ENCODE measurements at regions not wholly inside any gene's neighbourhood (a gene's known extent, or its start where the extent isn't known, plus 50 kb on each side); places are given as distances from the start of the nearest gene placed in this dataset.

GRCh38 chr5:165617491-165617890 lies 2112.1 kb downstream of the MAT2B start:
- Histone ChIP-seq H3K27ac (ENCODE audit: low read length, poor library complexity, severe bottlenecking) (no peak overlapping the region), H3K9me3 (ENCODE audit: control insufficient read depth, low read length) (no peaks in the 10 kb centered on the region), H3K4me2 (ENCODE audit: low read length, poor library complexity, severe bottlenecking) (no peak overlapping the region), H3K9ac (ENCODE audit: low read length) (no peak overlapping the region), H3K36me3 (ENCODE audit: control insufficient read depth in 1 of 2, insufficient read depth in 2 of 2, low read depth in 1 of 2, low read length in 2 of 2) (no peaks in the 10 kb centered on the region), H2BK12ac (ENCODE audit: low read length in 2 of 2) (no peak overlapping the region), H3K4me1 (ENCODE audit: control insufficient read depth, insufficient read depth, low read depth, low read length) (no peaks in the 10 kb centered on the region), H4K8ac (ENCODE audit: low read length) (no peak overlapping the region), H2AFZ (ENCODE audit: low read depth, low read length) (no peak overlapping the region), H3K4ac (ENCODE audit: low read depth in 1 of 2, low read length in 2 of 2) (no peak overlapping the region), H4K91ac (ENCODE audit: low read length) (no peak overlapping the region), H3K23ac (ENCODE audit: low read length in 2 of 2) (no peak overlapping the region), H2BK15ac (ENCODE audit: low read depth, poor library complexity, severe bottlenecking) (no peak overlapping the region), H3K18ac (ENCODE audit: low read depth in 1 of 2, low read length in 2 of 2) (no peak overlapping the region), H3K14ac (ENCODE audit: low read length in 2 of 2) (no peak overlapping the region), H2AK5ac (ENCODE audit: low read length, severe bottlenecking) (no peak overlapping the region), H3K79me1 (replicated peaks; ENCODE audit: low read length, poor library complexity, severe bottlenecking) (no peaks in the 10 kb centered on the region), H3K27me3 (ENCODE audit: control insufficient read depth in 1 of 2, insufficient read depth in 1 of 2, low read length in 2 of 2) (no peaks in the 10 kb centered on the region), H3K4me3 (ENCODE audit: insufficient read depth in 1 of 2, low read depth in 1 of 2, low read length in 2 of 2) (no peak overlapping the region), H2BK5ac (ENCODE audit: low read depth, low read length, poor library complexity, severe bottlenecking) (no peak overlapping the region), H2BK120ac (ENCODE audit: low read depth, low read length) (no peak overlapping the region)
- no CpG with 5 or more reads among the region's 2 CpGs for WGBS
- peak; percentile 58 for DNase-seq

- Histone ChIP-seq H3K36me3 (ENCODE audit: control insufficient read depth in 1 of 2, insufficient read depth in 2 of 2, low read depth in 1 of 2, low read length in 2 of 2) (no peaks in the 10 kb centered on the region), H3K4me1 (ENCODE audit: control insufficient read depth, insufficient read depth, low read depth, low read length) (no peaks in the 10 kb centered on the region)
Measured at GRCh38 chr5:165620394-165620793, 2115.0 kb downstream of the MAT2B start.

GRCh38 chr5:165622864-165623536 lies 2117.6 kb downstream of the MAT2B start:
- Histone ChIP-seq H4K91ac (ENCODE audit: low read length) (no peak overlapping the region), H3K4me1 (ENCODE audit: control insufficient read depth, insufficient read depth, low read depth, low read length) (no peaks in the 10 kb centered on the region), H3K4me3 (ENCODE audit: insufficient read depth in 1 of 2, low read depth in 1 of 2, low read length in 2 of 2) (peak overlapping the region in 1 of 2 experiments; percentile 42), H3K9me3 (ENCODE audit: control insufficient read depth, low read length) (no peaks in the 10 kb centered on the region), H2AK5ac (ENCODE audit: low read length, severe bottlenecking) (no peak overlapping the region), H3K27me3 (ENCODE audit: control insufficient read depth in 1 of 2, insufficient read depth in 1 of 2, low read length in 2 of 2) (no peaks in the 10 kb centered on the region), H3K14ac (ENCODE audit: low read length in 2 of 2) (no peak overlapping the region), H2BK12ac (ENCODE audit: low read length in 2 of 2) (no peak overlapping the region), H4K8ac (ENCODE audit: low read length) (no peak overlapping the region), H2BK5ac (ENCODE audit: low read depth, low read length, poor library complexity, severe bottlenecking) (no peak overlapping the region), H3K9ac (ENCODE audit: low read length) (peak overlapping the region; percentile 52), H2AFZ (ENCODE audit: low read depth, low read length) (no peak overlapping the region), H3K4me2 (ENCODE audit: low read length, poor library complexity, severe bottlenecking) (no peak overlapping the region), H3K18ac (ENCODE audit: low read depth in 1 of 2, low read length in 2 of 2) (no peak overlapping the region), H3K4ac (ENCODE audit: low read depth in 1 of 2, low read length in 2 of 2) (no peak overlapping the region), H2BK120ac (ENCODE audit: low read depth, low read length) (no peak overlapping the region), H2BK15ac (ENCODE audit: low read depth, poor library complexity, severe bottlenecking) (no peak overlapping the region), H3K36me3 (ENCODE audit: control insufficient read depth in 1 of 2, insufficient read depth in 2 of 2, low read depth in 1 of 2, low read length in 2 of 2) (no peaks in the 10 kb centered on the region), H3K23ac (ENCODE audit: low read length in 2 of 2) (no peak overlapping the region), H3K79me1 (replicated peaks; ENCODE audit: low read length, poor library complexity, severe bottlenecking) (no peaks in the 10 kb centered on the region), H3K27ac (ENCODE audit: low read length, poor library complexity, severe bottlenecking) (no peak overlapping the region)
- WGBS: 91% methylated on average over 7 of the region's 7 CpGs
- peak; percentile 32 for DNase-seq

More at GRCh38 chr5:165620394-165620793, 2115.0 kb downstream of the MAT2B start:
- Histone ChIP-seq H2BK5ac (ENCODE audit: low read depth, low read length, poor library complexity, severe bottlenecking) (no peak overlapping the region), H3K14ac (ENCODE audit: low read length in 2 of 2) (no peak overlapping the region), H3K23ac (ENCODE audit: low read length in 2 of 2) (no peak overlapping the region), H3K9me3 (ENCODE audit: control insufficient read depth, low read length) (no peaks in the 10 kb centered on the region), H2AFZ (ENCODE audit: low read depth, low read length) (no peak overlapping the region), H3K27ac (ENCODE audit: low read length, poor library complexity, severe bottlenecking) (no peak overlapping the region), H3K27me3 (ENCODE audit: control insufficient read depth in 1 of 2, insufficient read depth in 1 of 2, low read length in 2 of 2) (no peaks in the 10 kb centered on the region), H3K9ac (ENCODE audit: low read length) (no peak overlapping the region), H3K79me1 (replicated peaks; ENCODE audit: low read length, poor library complexity, severe bottlenecking) (no peaks in the 10 kb centered on the region), H2BK12ac (ENCODE audit: low read length in 2 of 2) (no peak overlapping the region), H4K8ac (ENCODE audit: low read length) (no peak overlapping the region), H3K4ac (ENCODE audit: low read depth in 1 of 2, low read length in 2 of 2) (no peak overlapping the region), H2BK120ac (ENCODE audit: low read depth, low read length) (no peak overlapping the region), H2BK15ac (ENCODE audit: low read depth, poor library complexity, severe bottlenecking) (no peak overlapping the region), H3K18ac (ENCODE audit: low read depth in 1 of 2, low read length in 2 of 2) (peak overlapping the region in 1 of 2 experiments; percentile 17), H3K4me2 (ENCODE audit: low read length, poor library complexity, severe bottlenecking) (no peak overlapping the region), H2AK5ac (ENCODE audit: low read length, severe bottlenecking) (no peak overlapping the region), H4K91ac (ENCODE audit: low read length) (no peak overlapping the region), H3K4me3 (ENCODE audit: insufficient read depth in 1 of 2, low read depth in 1 of 2, low read length in 2 of 2) (no peak overlapping the region)
- 100% methylated on average over 1 of the region's 1 CpG for whole genome bisulfite sequencing
- DNase-seq: peak; percentile 76

GRCh38 chr5:165624166-165624946 lies 2118.9 kb downstream of the MAT2B start:
- 97% methylated on average over 8 of the region's 8 CpGs for WGBS
- H3K23ac ChIP-seq (ENCODE audit: low read length in 2 of 2): no peak overlapping the region

More at GRCh38 chr5:165624166-165624946, 2118.9 kb downstream of the MAT2B start:
- Histone ChIP-seq H3K4ac (ENCODE audit: low read depth in 1 of 2, low read length in 2 of 2) (no peak overlapping the region), H3K4me1 (ENCODE audit: control insufficient read depth, insufficient read depth, low read depth, low read length) (no peaks in the 10 kb centered on the region), H3K4me2 (ENCODE audit: low read length, poor library complexity, severe bottlenecking) (no peak overlapping the region), H3K9ac (ENCODE audit: low read length) (no peak overlapping the region), H2BK15ac (ENCODE audit: low read depth, poor library complexity, severe bottlenecking) (no peak overlapping the region), H2BK5ac (ENCODE audit: low read depth, low read length, poor library complexity, severe bottlenecking) (no peak overlapping the region), H3K79me1 (replicated peaks; ENCODE audit: low read length, poor library complexity, severe bottlenecking) (no peaks in the 10 kb centered on the region), H3K27ac (ENCODE audit: low read length, poor library complexity, severe bottlenecking) (no peak overlapping the region), H4K8ac (ENCODE audit: low read length) (peak overlapping the region; percentile 13), H4K91ac (ENCODE audit: low read length) (no peak overlapping the region), H2BK120ac (ENCODE audit: low read depth, low read length) (no peak overlapping the region), H3K4me3 (ENCODE audit: insufficient read depth in 1 of 2, low read depth in 1 of 2, low read length in 2 of 2) (no peak overlapping the region), H3K9me3 (ENCODE audit: control insufficient read depth, low read length) (no peaks in the 10 kb centered on the region), H3K14ac (ENCODE audit: low read length in 2 of 2) (no peak overlapping the region), H3K27me3 (ENCODE audit: control insufficient read depth in 1 of 2, insufficient read depth in 1 of 2, low read length in 2 of 2) (no peaks in the 10 kb centered on the region), H2AK5ac (ENCODE audit: low read length, severe bottlenecking) (no peak overlapping the region), H2BK12ac (ENCODE audit: low read length in 2 of 2) (peak overlapping the region in 1 of 2 experiments; percentile 49), H3K36me3 (ENCODE audit: control insufficient read depth in 1 of 2, insufficient read depth in 2 of 2, low read depth in 1 of 2, low read length in 2 of 2) (no peaks in the 10 kb centered on the region), H3K18ac (ENCODE audit: low read depth in 1 of 2, low read length in 2 of 2) (peak overlapping the region; percentile 21 to 28), H2AFZ (ENCODE audit: low read depth, low read length) (no peak overlapping the region)
- DNase-seq: no peak
